Transverse colon (tissue), 4 donors: ENCODE measurements at regions not wholly inside any gene's neighbourhood (a gene's known extent, or its start where the extent isn't known, plus 50 kb on each side); places are given as distances from the start of the nearest gene placed in this dataset.
A peak's percentile ranks its signal among the peaks of the same experiment; 100 is the strongest.

Experiments used
- DNase-seq: peaks from one replicate; pipeline ENCODE4 v3.0.0-alpha.2; 2019
- H3K27ac ChIP-seq, 4 donors: fragments of 200-600 bp; sonication (generic); 2 replicates each; pipeline ENCODE4 v1.5.1; 2016 to 2018; ENCODE audit warnings: inconsistent platforms in 4 of 4
- H3K27me3 ChIP-seq: fragments of 200-600 bp; sonication (generic); 2 replicates; pipeline ENCODE4 v1.5.1; 2017; ENCODE audit warnings: inconsistent platforms
- H3K36me3 ChIP-seq, 4 donors: fragments of 200-600 bp; sonication (generic); 2 replicates each; pipeline ENCODE4 v1.5.1; 2017 to 2019; ENCODE audit warnings: inconsistent platforms in 4 of 4
- H3K4me1 ChIP-seq, 4 donors: fragments of 200-600 bp; sonication (generic); 2 replicates each; pipeline ENCODE4 v1.5.1; 2017 to 2020; ENCODE audit warnings: inconsistent platforms in 4 of 4
- H3K4me3 ChIP-seq, 4 donors: fragments of 200-600 bp; sonication (generic); 1 replicate in 1 of 4; 2 replicates in 3 of 4; pipeline versions ENCODE4 v1.5.1 to v1.6.1; 2017 to 2019; ENCODE audit warnings: inconsistent platforms in 4 of 4
- H3K9me3 ChIP-seq, 2 donors: fragments of 200-600 bp; sonication (generic); 2 replicates each; pipeline ENCODE4 v1.5.1; 2017 to 2019; ENCODE audit warnings: inconsistent platforms in 2 of 2
- CTCF ChIP-seq, 5 experiments: fragments of 200-600 bp in 3 of 5; fragments of 450-650 bp in 2 of 5; sonication (generic) in 3 of 5; IDR thresholded peaks; 1 replicate in 2 of 5; 2 replicates in 3 of 5; pipeline ENCODE4 v1.5.1; 2016 to 2017; ENCODE audit warnings: antibody characterized with exemption in 5 of 5, inconsistent platforms in 3 of 5, mild to moderate bottlenecking in 2 of 5, moderate library complexity in 1 of 5
- EP300 ChIP-seq: sonication (generic); formaldehyde crosslinking; IDR thresholded peaks from one replicate; pipeline ENCODE4 v1.6.1; 2017; ENCODE audit warnings: antibody characterized with exemption, low read depth
- POLR2A ChIP-seq: fragments of 450-650 bp; IDR thresholded peaks from one replicate; pipeline ENCODE4 v1.6.1; 2016; ENCODE audit warnings: antibody characterized with exemption, mild to moderate bottlenecking, moderate library complexity
- POLR2AphosphoS5 ChIP-seq, 3 donors: sonication (generic); formaldehyde crosslinking; IDR thresholded peaks; one replicate each; pipeline ENCODE4 v1.6.1; 2016; ENCODE audit warnings: antibody characterized with exemption in 3 of 3
- WGBS, 2 donors: methylation state at CpG; one replicate each; pipeline ENCODE4 v1.1.5; 2018; ENCODE audit warnings: low coverage in 1 of 2; 5-methylcytosine and 5-hydroxymethylcytosine counted together
- in situ Hi-C, 4 donors: fragments of 200-750 bp; cut with MboI; loops; one replicate each; pipeline versions ENCODE4 v1.15.0 to v1.15.1; 2017; ENCODE audit warnings: low sequenced_read_pairs in 3 of 4, low pct_ligation_motif_present in 1 of 4, low pct_unique_long_range_greater_than_20kb in 1 of 4
- intact Hi-C: fragments of 100-400 bp; cut with DNase I; formaldehyde crosslinking; loops from one replicate; pipeline ENCODE4 v1.15.1; 2023; ENCODE audit warnings: low total_unique reads

- WGBS, 2 donors: 67 to 70% methylated on average over 3 to 4 of the region's 4 CpGs
- H3K27me3 ChIP-seq: no peaks in the 10 kb centered on the region
These were observed 453.8 kb upstream of the KCNMB2 start for GRCh38 chr3:178082326-178082906.

GRCh38 chr3:178083906-178084866 is 452.1 kb upstream of the KCNMB2 start:
- no peak for DNase-seq

More at GRCh38 chr3:178082326-178082906, 453.8 kb upstream of the KCNMB2 start:
- intact Hi-C loops: no loop called here
- DNase-seq: no peak
- Histone ChIP-seq H3K4me1 (peaks cover 23 to 43% (median 29%) of the 10 kb centered on the region in 4 donors), H3K27ac (peak overlapping the region in 1 of 4 donors; percentile 8), H3K4me3 (no peak overlapping the region), H3K36me3 (no peaks in the 10 kb centered on the region), H3K9me3 (no peaks in the 10 kb centered on the region)
- in situ Hi-C loops: loop anchor here in 1 of 4 donors (25.0 kb wide), 1 partner anchor 870 kb away; no protein-coding TSS in a partner anchor
- no peak for TF ChIP-seq POLR2A
- TF ChIP-seq POLR2AphosphoS5 (IDR thresholded peaks at IDR 0.05): no peak
- no peak for TF ChIP-seq CTCF (IDR thresholded peaks at IDR 0.05)
- TF ChIP-seq EP300: no peak

GRCh38 chr3:178084938-178085816 is 451.1 kb upstream of the KCNMB2 start:
- DNase-seq: peak; percentile 75
- H3K9me3 ChIP-seq: no peaks in the 10 kb centered on the region
- peak overlapping the region; percentile 63 to 74 (median 66) for H3K27ac ChIP-seq
- peaks cover 35 to 67% (median 41%) of the 10 kb centered on the region in 4 donors for H3K4me1 ChIP-seq
- H3K4me3 ChIP-seq: no peak overlapping the region
- H3K27me3 ChIP-seq: no peaks in the 10 kb centered on the region
- no peak for TF ChIP-seq POLR2A
- TF ChIP-seq EP300: no peak
- TF ChIP-seq CTCF (IDR thresholded peaks at IDR 0.05): no peak
- TF ChIP-seq POLR2AphosphoS5 (IDR thresholded peaks at IDR 0.05): no peak
- in situ Hi-C loops: loop anchor here in 1 of 4 donors (25.0 kb wide), 1 partner anchor 873 kb away; no protein-coding TSS in a partner anchor
- no peaks in the 10 kb centered on the region for H3K36me3 ChIP-seq
- intact Hi-C loops: no loop called here
- WGBS, 2 donors: 14 to 16% methylated on average over 4 to 6 of the region's 6 CpGs

More at GRCh38 chr3:178083906-178084866, 452.1 kb upstream of the KCNMB2 start:
- no peaks in the 10 kb centered on the region for H3K9me3 ChIP-seq
- H3K4me1 ChIP-seq: peaks cover 35 to 59% (median 39%) of the 10 kb centered on the region in 4 donors
- no peaks in the 10 kb centered on the region for H3K27me3 ChIP-seq
- WGBS, 2 donors: 24 to 34% methylated on average over 6 of the region's 6 CpGs
- peak overlapping the region; percentile 63 to 74 (median 66) for H3K27ac ChIP-seq
- TF ChIP-seq CTCF (IDR thresholded peaks at IDR 0.05) (peak; percentile 32 to 77 (median 54)), POLR2A (no peak)
- in situ Hi-C loops (loop anchor here in 1 of 4 donors (25.0 kb wide), 1 partner anchor 872 kb away; no protein-coding TSS in a partner anchor), intact Hi-C loops (no loop called here)
- no peak overlapping the region for H3K4me3 ChIP-seq
- no peaks in the 10 kb centered on the region for H3K36me3 ChIP-seq
